RWPE2 (cell line): ENCODE measurements at regions not wholly inside any gene's neighbourhood (a gene's known extent, or its start where the extent isn't known, plus 50 kb on each side); places are given as distances from the start of the nearest gene placed in this dataset.

Experiments
- ATAC-seq: fragments of 200-7000 bp; cut with Tn5 transposase; 3 replicates; pipeline ENCODE4 v1.9.1; 2021; ENCODE audit warnings: low read depth
- DNase-seq: peaks from one replicate; pipeline ENCODE4 v3.0.0-alpha.2; 2020; ENCODE audit warnings: low spot score
- H3K27ac ChIP-seq: fragments of 450-650 bp; 2 replicates; pipeline ENCODE4 v1.5.1; 2017; ENCODE audit warnings: mild to moderate bottlenecking; ENCODE audit not compliant: poor library complexity, severe bottlenecking
- H3K27me3 ChIP-seq: fragments of 250-450 bp; sonication (Bioruptor Pico); 2 replicates; pipeline ENCODE4 v1.5.1; 2021; ENCODE audit warnings: mild to moderate bottlenecking, moderate library complexity; ENCODE audit not compliant: insufficient read depth, poor library complexity, severe bottlenecking
- H3K36me3 ChIP-seq: fragments of 250-450 bp; sonication (Bioruptor Pico); 2 replicates; pipeline ENCODE4 v1.5.1; 2020; ENCODE audit warnings: low read depth, mild to moderate bottlenecking, moderate library complexity
- H3K4me1 ChIP-seq: fragments of 250-450 bp; sonication (Bioruptor Pico); 2 replicates; pipeline ENCODE4 v1.5.1; 2021; ENCODE audit warnings: mild to moderate bottlenecking, moderate library complexity; ENCODE audit not compliant: insufficient read depth, poor library complexity, severe bottlenecking
- H3K4me3 ChIP-seq: fragments of 250-450 bp; sonication (Bioruptor Pico); 2 replicates; pipeline ENCODE4 v1.5.1; 2021; ENCODE audit warnings: mild to moderate bottlenecking, moderate library complexity; ENCODE audit not compliant: severe bottlenecking
- H3K9me3 ChIP-seq: fragments of 250-450 bp; sonication (Bioruptor Pico); 2 replicates; pipeline ENCODE4 v1.5.1; 2021; ENCODE audit warnings: mild to moderate bottlenecking, moderate library complexity; ENCODE audit not compliant: severe bottlenecking
- TF ChIP-seq, protein P1 (sequence below): fragments of 450-650 bp; IDR thresholded peaks from one replicate; pipeline ENCODE4 v1.5.1; 2017; ENCODE audit warnings: mild to moderate bottlenecking, moderate library complexity; ENCODE audit not compliant: poor library complexity, severe bottlenecking

DNA sequence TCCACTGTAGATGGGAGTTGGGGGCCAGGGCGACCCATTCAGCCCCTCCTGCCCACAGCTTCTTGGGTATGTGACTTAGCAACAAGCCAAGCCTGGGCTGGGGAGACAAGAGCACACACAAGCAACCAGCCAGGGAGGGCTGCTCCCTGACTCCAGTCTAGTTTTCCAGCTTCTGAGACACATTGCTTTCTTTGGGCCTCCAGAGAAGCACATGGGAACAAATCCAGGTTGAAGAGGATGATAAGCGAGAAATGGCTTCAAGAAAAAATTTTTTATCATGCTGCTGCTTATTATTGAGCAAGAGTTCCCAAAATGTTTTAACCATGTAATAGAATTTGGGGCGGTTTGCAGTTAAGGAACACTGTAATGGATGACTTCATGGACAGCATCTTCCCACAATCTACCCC, 173.7 kb downstream of the SOX9 start:
- no peak overlapping the region for H3K27ac ChIP-seq
- TF ChIP-seq, protein P1, sequence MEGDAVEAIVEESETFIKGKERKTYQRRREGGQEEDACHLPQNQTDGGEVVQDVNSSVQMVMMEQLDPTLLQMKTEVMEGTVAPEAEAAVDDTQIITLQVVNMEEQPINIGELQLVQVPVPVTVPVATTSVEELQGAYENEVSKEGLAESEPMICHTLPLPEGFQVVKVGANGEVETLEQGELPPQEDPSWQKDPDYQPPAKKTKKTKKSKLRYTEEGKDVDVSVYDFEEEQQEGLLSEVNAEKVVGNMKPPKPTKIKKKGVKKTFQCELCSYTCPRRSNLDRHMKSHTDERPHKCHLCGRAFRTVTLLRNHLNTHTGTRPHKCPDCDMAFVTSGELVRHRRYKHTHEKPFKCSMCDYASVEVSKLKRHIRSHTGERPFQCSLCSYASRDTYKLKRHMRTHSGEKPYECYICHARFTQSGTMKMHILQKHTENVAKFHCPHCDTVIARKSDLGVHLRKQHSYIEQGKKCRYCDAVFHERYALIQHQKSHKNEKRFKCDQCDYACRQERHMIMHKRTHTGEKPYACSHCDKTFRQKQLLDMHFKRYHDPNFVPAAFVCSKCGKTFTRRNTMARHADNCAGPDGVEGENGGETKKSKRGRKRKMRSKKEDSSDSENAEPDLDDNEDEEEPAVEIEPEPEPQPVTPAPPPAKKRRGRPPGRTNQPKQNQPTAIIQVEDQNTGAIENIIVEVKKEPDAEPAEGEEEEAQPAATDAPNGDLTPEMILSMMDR: no peak
- H3K27me3 ChIP-seq: no peaks in the 10 kb centered on the region
- no peak for DNase-seq
- no peak overlapping the region for H3K4me3 ChIP-seq
- peaks cover 18% of the 10 kb centered on the region for H3K4me1 ChIP-seq
- no peak for ATAC-seq
- no peaks in the 10 kb centered on the region for H3K36me3 ChIP-seq
- no peaks in the 10 kb centered on the region for H3K9me3 ChIP-seq

DNA sequence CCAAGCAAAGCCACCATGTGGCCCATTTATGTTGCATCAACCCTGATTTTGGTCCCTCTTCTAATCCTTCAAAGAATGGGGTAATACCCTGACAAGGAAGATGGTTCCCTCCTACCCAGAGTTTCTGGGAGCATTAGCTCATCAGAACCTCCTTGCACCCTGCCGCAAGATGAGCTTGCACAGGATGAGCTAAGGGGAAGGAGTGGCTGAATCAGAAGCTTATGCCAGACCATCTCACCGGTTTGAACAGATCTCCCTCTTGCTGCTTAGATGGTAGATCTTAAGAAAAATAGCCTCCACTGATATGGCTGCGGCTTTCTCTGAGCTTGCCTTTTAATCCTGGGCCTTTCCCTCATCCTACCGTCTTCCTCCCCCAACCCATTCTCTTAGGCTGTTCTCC, 175.1 kb downstream of the SOX9 start:
- no peaks in the 10 kb centered on the region for H3K36me3 ChIP-seq
- no peak overlapping the region for H3K27ac ChIP-seq
- no peak for ATAC-seq
- DNase-seq: no peak
- no peaks in the 10 kb centered on the region for H3K27me3 ChIP-seq
- TF ChIP-seq, protein P1: no peak
- H3K4me3 ChIP-seq: no peak overlapping the region
- no peaks in the 10 kb centered on the region for H3K9me3 ChIP-seq
- H3K4me1 ChIP-seq: peaks cover 18% of the 10 kb centered on the region

DNA sequence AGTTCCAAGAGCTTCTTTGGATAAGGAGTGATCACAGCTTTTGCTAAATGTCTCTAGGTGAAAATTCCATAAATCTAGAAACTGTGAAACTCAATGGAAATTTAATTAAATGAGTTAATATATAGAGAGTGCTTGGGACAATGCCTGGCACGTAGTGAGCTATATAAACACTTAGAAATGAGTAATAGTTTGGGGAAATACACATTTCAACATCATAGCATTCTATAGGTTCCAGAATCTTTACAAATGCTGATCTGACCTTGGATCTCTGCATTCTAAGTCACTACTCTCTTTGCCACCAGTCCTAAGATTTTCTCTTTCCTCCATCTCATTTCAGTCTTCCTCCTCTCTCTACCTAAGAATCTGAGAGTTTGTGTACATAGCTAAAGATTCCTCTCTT, 175.6 kb downstream of the SOX9 start:
- TF ChIP-seq, protein P1: no peak
- peak overlapping the region; percentile 11 for H3K27ac ChIP-seq
- no peak for DNase-seq

DNA sequence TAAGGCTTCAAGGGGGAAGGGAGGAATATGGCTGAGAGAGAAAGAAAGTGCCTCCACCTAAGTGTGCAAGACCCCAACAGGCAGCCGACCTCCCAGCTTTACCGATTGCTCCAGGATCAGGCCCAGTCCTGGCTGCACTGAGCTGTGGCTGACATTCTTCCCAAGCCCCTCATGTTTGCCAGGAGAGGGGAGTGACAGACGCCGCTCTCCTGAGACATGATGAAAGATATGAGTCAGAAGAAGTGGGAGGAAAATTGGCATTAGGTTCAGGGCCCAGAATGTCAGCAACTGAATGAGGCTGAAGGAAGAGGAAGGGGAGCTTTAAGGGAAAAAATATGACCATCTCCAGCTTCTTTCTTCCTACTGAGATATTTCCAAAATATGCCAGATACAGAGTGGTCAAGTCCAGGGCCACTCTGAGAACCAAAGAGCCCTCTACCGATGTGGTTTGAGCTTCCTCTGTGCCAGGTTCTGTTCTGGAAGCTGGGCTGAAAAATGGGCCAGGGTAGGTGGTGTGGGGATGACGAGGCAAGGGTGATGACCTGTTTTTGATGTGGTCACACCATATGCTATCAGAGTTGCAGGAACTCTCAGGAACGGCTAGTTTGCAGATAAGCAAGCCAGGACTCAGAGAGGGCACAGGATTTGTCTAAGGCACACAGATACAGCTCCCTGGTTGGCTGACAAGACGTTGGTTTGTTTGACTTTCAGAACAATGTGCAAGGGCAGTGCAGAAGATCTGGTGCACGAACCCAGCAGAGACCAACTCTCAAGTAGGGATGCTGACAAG, 176.7 kb downstream of the SOX9 start:
- H3K27me3 ChIP-seq: no peaks in the 10 kb centered on the region
- TF ChIP-seq, protein P1: no peak
- H3K4me1 ChIP-seq: peaks cover 18% of the 10 kb centered on the region
- H3K4me3 ChIP-seq: no peak overlapping the region
- peak overlapping the region; percentile 11 for H3K27ac ChIP-seq
- H3K36me3 ChIP-seq: no peaks in the 10 kb centered on the region
- peak; percentile 89 for ATAC-seq
- DNase-seq: peak; percentile 69
- H3K9me3 ChIP-seq: no peaks in the 10 kb centered on the region

More for the DNA sequence above, 175.6 kb downstream of the SOX9 start:
- no peaks in the 10 kb centered on the region for H3K9me3 ChIP-seq
- no peak overlapping the region for H3K4me3 ChIP-seq
- peaks cover 18% of the 10 kb centered on the region for H3K4me1 ChIP-seq
- no peaks in the 10 kb centered on the region for H3K27me3 ChIP-seq
- peak; percentile 76 for ATAC-seq
- no peaks in the 10 kb centered on the region for H3K36me3 ChIP-seq

DNA sequence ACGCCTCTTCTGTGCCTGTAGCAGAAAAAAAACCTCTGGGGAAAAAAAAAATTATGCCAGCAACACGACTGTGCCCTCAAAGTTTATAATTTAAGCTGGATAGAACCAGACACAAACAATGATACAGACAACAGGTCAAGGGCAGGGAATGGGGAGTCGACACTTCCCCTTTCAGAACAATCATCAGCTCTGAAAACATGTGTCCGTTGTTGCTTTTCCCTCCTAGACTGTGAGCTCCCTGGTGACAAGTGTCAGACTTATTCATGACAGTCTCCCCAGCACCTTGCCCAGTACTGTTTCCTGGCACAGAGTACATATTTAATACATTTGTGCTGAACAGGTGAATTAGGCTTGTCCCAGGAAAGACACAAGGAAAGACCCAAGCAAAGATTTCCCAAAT, 178.3 kb downstream of the SOX9 start:
- H3K27ac ChIP-seq: no peak overlapping the region
- no peak for DNase-seq
- no peak for ATAC-seq
- no peaks in the 10 kb centered on the region for H3K36me3 ChIP-seq
- H3K4me1 ChIP-seq: peaks cover 18% of the 10 kb centered on the region
- no peak overlapping the region for H3K4me3 ChIP-seq
- TF ChIP-seq, protein P1: no peak
- no peaks in the 10 kb centered on the region for H3K9me3 ChIP-seq
- H3K27me3 ChIP-seq: no peaks in the 10 kb centered on the region
